NCI-H446 (cell line): ENCODE measurements at regions not wholly inside any gene's neighbourhood (a gene's known extent, or its start where the extent isn't known, plus 50 kb on each side); places are given as distances from the start of the nearest gene placed in this dataset.

ENCODE experiments used
- DNase-seq, 2 experiments: peaks; one replicate each; lab custom pipeline; 2025; lab: John Stamatoyannopoulos, UW

DNA sequence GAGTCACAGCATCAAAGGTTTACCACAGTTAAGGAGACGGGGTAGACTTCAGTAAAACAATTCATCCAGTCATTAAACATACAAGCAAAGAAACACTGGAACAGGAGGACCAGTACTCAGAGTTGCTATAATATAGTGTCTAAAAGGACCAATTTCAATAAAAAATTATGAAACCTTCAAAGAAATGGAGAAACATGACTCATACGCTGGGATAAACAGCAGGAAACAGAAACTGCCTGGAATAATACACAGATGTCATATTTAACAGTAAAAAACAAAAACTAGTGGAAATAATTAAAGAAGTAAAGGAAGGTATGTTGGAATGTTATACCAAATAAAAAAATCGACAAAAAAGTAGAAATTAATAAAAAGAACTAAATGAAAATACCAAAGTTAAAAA is 1075.9 kb downstream of the NR2F1-AS1 start:
- no peak for DNase-seq

DNA sequence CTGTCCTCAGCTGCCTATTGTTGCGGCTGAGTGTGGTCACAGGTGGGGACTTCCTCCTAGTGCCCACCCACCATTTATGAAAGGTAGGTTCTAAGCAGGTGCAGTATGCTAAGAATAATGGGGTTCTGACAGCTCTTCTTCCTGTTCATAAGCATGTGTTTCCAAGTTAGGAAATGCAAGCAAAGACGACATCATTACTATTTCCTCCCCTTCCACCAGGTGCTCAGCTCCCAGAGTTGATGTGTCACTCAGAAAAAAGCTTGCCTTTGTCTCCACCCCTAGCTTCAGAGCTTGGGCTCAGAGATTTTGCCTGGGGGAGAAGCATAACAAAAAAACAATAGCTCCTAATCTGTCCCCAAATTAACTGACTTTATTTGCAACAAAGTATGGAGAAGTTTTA is 1076.7 kb downstream of the NR2F1-AS1 start:
- no peak for DNase-seq

DNA sequence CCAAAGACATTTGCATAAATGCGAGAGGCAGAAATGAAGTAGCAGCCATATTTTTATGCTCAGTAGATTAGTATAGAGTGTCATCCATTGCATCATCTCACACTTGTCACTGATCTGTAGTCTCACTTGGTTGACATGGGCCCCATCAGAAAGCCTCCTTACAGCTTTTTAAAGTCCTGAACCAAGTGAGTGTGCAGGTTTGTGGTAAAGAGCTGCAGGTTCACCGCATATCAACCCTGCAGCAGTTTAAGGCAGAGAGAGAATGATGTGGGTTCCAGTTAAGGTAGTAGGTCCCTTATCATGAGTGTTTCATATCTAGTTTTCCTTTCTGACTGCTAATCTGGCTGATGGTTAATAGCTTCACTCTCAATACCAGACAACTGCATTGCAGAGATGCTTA is 1080.3 kb downstream of the NR2F1-AS1 start:
- no peak for DNase-seq

DNA sequence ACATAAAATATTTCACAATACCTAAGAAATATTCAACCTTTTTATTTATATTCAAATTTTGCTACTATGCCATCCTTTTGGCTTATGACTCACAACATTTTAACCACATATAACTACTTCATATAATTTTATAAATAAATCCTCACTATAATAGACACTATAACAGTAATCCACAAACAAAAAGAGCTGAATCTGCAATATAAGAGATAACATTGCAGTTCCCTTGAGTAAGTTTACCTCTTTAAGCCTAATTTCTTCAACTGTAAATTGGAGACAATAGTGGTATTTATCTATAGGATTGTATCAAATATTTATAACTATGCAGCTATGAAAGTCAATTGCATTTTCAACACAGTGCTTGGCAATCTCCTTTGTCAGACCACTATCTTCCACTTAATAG is 1084.5 kb downstream of the NR2F1-AS1 start:
- DNase-seq: no peak

DNA sequence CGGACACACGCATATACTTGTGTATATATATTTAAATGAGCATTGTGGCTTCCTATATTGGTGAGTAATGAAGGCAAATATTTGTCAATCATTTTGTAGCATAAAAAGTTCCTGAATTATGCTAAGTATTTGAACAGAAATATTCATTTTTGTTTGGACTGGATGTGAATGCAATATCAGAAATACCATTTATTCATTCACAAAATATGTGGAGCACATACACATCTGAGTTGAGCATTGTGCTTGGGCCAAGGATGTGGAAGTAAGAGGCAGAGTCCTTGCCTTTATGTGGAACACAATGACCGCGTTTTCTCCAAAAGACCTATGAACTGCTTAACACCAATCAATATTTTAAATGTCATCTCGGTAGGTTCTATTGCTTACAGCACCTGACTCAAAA is 1086.5 kb downstream of the NR2F1-AS1 start:
- no peak for DNase-seq

DNA sequence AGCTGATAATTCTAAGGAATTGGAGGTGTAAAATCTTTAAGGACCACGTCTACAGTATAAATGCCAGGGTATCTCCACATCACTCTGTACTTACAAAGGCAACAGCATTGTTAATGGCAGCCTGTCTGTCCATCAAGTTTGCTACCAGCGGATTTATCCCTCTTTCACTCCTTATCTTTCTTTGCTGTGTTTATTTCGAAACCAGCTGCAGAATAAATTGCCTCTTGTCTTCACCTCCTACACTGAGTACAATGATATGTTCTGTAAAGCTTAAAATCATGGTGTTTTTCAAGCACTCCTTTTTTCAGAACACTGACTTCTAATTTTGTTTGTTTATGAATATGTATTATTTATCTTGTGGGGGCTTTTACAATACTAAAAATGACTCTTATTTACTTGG is 1088.1 kb downstream of the NR2F1-AS1 start:
- DNase-seq: no peak

DNA sequence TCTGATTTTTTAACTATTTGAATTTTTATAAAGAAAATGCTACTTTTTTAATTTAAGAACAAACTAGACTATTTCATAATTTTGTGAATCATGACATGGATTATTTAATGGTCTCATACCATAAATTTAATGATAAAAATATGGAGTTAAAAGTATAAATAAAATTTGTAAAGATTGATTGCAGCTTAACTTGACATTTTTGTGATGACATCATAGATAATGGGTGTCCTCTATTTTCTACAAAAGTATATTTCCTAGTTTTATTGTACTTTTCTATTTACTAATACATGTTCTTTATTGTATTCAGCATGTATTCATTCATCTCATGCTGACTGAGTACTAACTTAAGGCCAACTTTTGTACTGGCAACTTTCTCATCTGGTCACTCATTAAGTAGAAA is 1096.5 kb downstream of the NR2F1-AS1 start:
- no peak for DNase-seq

DNA sequence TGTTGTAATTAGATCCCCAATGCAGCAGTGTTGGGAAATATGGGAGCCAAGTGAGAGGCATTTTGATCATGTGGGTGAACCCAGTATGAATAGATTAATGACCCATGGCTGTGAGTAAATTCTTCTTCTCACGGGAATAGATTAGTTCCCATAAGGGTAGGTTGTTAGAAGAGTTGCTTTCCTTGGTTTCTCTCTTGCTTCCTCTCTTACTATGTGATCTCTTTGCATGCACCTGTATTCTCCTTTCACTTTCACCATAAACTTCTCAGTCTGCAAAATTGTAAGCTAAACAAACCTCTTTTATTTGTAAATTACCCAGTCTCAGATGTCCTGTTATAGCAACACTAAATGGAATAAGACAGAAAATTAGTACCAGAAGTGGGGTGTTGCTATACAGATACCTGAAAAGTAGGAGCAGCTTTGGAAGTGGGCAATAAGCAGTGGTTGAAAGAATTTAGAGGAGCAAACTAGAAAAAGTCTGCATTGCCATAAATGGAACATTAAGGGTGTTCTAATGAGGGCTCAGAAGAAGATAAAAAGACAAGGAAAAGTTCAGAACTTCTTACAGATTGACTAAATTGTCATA is 1090.0 kb upstream of the ARRDC3 start:
- no peak for DNase-seq

DNA sequence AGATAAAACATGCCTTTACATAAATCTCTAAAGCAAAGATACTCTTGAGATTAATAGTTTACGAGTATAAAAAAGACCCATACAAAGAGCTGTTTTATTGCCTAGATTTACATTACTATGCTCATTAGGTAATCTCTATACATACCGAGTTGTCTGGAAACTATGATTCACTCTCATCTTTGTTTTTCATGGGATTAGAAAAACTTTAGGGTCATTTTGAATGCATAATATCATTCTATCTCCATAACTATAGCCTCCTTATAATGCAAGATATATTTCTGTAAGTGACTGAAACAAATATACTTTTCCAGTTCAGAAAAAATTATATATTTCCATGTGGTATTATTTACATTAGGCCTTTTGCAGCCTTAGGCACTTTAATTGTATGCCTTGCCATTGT is 1088.7 kb upstream of the ARRDC3 start:
- no peak for DNase-seq

DNA sequence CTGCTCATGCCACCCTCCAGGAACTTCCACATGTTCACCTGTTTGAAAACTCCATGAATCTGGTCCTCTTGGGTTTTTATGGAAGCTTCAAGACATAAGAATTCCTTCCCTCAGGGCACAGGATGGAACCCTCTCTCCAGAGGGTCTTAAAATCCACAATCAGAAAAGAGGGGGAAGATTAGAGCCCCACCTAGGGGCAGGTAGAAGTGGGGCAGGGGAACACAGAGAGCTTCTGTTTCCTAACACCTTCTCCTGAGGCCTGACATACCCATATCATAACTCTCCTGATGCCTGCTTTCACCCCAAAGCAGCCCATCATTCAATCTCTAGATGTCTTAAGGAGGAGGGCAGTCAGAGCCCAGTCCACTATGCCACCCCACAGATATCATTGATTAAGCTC is 1087.7 kb upstream of the ARRDC3 start:
- no peak for DNase-seq

DNA sequence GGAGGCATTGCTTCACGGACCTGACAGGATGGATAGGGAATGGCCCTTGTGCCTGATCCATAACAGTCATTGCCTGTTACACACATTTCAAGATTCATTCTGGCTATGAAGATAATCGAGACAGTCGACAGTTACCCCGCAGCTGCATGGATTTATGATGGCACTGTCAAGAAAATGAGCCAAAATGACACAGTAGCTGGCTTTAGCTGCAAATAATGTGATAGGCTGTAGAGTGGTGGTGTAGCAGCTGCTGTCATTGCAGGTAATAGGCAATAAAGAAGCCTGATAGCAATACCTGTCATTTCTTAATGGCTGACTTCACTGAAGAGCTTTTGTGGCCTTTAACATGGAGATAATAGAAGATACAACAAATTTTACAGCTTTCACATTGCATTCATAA is 1085.2 kb upstream of the ARRDC3 start:
- DNase-seq: no peak

DNA sequence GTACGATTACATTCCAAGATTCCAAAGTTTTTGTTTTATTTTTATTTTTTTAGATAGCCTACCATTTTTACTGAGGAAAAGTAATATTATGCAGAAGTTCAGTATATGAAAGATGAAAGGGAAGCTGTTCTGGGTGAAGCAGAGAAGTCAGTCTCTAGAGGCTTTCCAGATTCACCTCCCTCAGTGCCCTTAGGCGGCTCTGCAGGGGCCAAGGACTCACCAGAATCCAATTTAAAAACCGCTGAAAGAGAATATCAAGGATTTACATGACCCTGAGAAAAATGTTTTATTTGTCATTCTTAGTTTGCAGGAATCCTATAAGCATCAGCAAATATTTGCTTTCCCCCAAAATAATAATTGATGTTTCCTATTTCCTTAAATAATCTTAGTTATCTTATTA is 1084.6 kb upstream of the ARRDC3 start:
- no peak for DNase-seq

DNA sequence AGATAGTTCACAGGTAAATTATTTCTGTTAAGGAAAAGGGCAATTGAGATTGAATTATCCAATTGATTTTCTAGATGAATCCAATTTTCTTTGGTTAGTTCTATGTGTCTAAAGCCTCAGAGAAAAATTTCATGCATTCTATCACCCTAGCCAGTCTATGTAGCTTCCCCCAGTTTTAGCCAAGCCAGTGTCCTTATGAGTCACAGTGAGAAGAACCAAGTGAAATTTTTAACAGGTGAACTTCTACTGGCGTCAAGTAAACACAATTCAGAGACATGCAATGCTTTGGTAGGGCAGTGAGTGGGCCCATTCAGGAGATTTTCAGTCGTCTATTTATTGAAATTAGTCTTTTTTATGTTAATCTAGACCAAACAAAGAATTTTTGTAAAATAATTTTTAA is 1077.4 kb upstream of the ARRDC3 start:
- DNase-seq: no peak

DNA sequence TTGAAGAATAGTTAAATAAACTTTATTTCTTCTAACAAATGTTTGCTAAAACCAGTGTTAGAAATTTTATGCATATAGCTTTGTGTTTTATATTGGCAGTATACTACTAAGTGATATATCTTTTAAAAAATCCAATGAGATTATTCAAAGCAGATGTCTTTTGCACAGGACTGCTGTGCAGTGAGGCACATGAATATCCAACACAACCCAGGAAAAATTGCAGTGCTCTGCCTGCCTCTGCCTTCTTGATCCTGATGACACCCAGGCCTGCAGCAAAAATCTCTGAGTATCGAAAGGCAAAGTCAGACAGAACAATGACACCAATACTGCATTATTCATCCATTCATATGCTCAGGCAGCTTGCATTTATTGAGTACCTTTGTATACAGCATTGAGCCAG is 1076.5 kb upstream of the ARRDC3 start:
- DNase-seq: no peak

DNA sequence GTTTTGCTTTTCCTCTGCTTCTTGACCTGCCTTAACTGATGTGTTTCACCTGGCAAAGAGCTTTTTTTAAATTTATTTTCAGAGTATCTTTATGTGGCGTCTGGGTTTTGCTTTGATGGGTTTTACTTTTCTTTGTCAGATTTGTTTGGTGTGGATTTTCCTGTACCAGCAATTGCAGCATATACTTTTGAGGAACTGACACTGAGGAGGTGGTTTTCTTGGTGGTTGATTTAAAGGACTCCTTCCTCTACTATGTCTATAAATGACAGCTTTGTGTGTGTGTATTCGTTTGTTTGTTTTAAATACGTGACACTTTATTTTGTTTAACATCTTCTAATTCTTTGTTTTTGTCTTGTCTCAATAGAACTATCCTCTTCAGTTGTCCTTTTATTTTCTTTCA is 1071.9 kb upstream of the ARRDC3 start:
- no peak for DNase-seq

DNA sequence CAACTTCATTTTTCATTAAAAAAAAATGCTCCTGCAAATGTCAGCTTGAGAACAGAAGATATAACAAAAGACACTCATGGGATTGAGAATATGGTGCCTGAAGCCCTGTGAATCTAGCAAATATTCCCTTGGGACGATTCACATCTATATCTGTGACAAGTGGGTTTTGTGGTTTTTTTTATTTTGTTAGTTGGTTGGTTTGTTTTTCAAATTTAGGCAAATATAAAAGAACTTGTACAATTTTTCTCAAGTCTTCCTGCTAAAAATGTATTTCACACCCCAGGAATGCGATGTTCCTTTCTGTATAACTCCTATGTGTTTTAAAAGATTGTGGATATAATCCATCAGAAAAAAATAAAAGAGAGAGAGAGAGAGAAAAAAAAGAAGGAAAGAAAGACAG is 1061.8 kb upstream of the ARRDC3 start:
- DNase-seq: no peak

DNA sequence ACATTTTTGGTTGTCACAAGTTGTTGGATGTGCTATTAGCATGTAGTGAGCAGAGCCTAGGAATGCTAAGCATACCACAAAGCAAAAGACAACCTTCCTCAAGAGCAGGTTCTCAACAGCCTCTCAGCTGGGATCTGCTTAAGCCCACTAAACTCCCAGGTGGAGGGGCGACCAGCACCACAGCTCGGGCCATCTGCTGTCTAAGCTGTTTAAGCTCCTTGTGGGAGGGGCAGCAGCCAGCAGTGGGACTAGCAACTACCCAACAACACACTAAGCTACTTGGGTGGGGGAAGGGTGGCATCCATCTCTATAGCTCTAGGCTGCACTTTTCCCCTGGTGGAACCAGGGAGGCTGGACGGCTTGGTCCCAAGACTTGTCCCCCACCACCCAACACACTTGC is 1052.7 kb upstream of the ARRDC3 start:
- DNase-seq: no peak

DNA sequence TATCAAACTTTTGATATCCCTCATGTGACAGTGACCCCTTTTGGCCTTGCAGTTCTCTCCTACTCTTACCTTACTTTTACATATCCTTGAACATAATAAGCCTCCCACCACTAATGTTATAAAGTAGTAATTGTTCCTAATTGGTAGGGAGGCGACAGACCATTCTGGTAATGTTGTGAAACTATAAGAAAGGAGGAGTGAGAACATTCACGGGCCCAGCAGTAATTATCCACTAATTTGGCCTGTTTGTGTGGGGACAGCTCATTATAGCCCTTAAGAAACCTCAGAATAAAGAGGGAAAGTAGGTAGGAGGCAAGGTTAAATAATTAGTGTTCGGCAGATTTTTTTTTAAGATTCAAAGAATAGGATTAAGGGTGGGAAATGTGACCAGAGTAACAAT is 1046.5 kb upstream of the ARRDC3 start:
- DNase-seq: no peak

DNA sequence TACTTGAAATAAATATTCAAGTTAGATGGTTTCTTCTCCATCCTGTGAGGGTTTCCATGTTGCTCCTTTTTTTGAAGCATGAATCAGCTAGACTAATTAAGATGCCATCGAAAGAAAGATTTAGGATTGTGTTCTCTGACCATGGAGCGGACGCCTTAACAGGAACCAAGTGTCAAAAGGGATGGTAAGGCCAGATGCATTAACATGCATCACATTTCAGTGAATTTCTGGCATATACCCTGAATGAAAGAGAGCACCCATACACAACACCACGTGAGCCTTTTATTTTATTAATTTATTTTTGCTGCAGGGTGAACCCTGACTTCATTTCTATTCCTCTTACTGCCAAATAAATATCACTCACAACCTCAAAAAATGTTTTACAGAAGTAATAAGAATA is 1045.3 kb upstream of the ARRDC3 start:
- no peak for DNase-seq

DNA sequence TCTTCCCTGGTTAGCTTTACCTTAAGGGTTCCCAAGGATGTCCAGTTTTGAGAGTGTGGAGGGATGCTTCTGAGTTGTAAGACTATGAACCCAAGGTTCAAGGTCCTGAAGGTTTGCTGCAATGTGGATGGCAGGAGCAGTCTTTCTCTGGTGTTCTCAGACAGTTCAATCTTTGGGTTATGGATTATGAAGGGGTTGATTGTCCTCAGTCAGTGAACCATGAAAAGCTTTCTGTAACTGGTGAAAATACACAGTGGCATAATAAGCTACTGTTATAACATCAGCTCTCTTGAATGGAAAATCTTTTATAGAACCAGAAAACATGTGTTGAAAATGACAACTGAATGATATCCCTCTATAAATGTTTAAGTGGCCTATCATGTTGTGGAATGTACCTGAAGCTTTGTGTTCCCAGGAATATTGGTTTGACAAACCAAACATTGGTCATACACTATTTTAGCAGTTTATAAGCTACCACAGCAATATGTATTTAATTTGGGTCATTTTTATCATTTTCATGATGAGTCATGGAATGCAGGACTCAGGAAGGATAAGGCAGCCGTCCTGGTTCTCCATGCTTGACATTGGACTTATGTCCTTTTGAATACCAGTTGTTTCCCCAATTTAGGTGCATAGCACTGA is 1041.8 kb upstream of the ARRDC3 start:
- DNase-seq: no peak

DNA sequence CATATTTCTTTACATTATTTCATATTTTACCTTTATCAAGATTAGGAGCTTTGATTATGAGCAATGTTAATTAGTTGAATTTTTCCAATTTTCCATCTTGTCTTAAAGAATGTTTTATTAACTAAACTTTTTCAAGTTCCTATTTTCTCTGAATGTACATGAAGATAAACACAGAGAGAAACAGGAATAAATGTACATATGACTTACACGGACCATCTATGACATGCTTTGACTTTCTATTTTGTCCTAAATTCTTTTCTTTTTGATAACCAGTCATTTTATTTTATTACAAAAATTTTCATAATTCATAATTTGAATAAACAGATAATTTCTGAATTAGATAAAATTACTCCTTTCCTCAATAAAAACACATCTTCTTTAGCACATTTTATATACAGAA is 1038.8 kb upstream of the ARRDC3 start:
- no peak for DNase-seq

DNA sequence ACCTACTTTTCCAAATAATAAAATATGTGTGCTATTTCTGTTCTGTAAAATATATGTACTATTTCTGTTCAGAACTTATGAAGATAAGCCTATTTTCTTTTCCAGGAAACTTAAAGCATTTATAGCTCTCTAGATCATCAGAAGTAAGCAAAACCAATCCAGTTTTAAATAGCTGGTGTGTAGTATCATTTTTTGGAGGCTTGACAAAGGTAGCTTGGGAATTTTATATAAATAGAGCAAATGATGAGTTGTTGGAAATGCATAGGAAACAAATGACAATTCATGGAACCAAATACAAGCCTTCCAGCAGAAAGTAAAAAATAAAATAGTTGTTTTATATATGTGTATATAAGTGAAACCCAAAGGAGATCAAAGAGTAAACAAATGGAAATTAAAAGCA is 1038.1 kb upstream of the ARRDC3 start:
- DNase-seq: no peak

DNA sequence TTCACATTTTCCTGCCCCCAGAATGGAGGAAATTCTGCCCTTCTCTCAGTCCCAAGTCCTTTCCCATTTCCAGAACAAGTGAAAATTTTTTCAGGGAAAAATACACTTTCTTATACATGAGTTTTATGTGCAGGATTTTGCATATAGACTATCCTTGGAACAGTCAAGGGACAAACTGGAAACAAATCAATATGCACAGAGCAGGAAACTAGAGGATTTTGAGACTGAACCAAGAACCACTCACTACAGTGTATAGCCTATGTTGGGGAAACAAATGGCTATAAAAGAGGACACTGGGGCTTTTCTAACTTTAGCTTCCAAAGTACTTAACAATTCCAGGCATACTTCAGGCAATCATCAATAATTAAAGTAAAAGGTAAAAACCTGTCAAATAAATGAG is 1036.1 kb upstream of the ARRDC3 start:
- no peak for DNase-seq

DNA sequence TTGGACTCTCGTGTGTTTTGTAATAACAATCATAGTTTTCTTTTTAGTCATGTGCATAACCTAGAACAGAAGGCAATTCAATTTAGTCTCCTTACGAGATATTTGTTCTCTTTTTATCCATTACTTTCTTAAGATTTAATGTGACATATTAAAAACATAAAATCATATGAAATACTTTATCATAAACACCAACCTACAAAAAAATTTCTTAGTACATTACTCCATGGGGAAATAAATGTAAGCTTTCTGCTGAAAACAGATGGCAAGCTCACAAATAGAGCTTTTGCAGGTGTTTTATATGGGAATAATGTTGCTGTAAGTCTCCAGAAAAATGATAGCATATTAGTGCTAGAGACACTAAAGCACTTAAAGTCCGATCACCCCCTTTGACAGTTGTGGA is 1035.2 kb upstream of the ARRDC3 start:
- DNase-seq: no peak

DNA sequence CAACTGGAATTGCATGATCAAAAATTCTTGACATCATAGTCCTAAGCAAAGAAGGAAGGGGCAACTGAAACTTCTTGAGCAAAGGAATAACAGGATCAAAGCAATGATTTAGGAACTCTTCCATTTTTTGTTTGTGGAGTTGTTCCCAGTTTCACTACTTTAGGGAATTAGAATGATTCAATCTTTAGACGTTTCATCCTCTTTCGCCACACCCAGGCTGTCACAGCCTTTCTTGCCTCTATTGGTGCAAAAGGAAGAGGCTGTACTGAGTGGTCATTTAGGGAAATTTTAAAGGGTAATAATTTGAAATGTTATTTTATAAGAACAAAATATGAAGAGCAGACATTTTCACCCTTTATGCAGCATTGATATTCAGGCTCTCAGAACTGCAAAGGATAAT is 1026.0 kb upstream of the ARRDC3 start:
- DNase-seq: no peak
